Spleen (tissue), 7 donors: ENCODE measurements at regions not wholly inside any gene's neighbourhood (a gene's known extent, or its start where the extent isn't known, plus 50 kb on each side); places are given as distances from the start of the nearest gene placed in this dataset.

ENCODE experiments used
- CTCF ChIP-seq, 11 experiments: fragments of 200-600 bp in 7 of 11; fragments of 450-650 bp in 4 of 11; sonication (generic) in 4 of 11; IDR thresholded peaks in 8 of 11; conservative IDR thresholded peaks in 3 of 11; 1 replicate in 7 of 11; 2 replicates in 4 of 11; pipeline versions ENCODE4 v1.4.0 to v1.8.0; 2016 to 2021; ENCODE audit warnings: antibody characterized with exemption in 11 of 11, inconsistent platforms in 4 of 11, mild to moderate bottlenecking in 1 of 11
- POLR2A ChIP-seq, 3 donors: fragments of 450-650 bp; IDR thresholded peaks; one replicate each; pipeline ENCODE4 v1.5.1; 2017; ENCODE audit warnings: antibody characterized with exemption in 3 of 3, mild to moderate bottlenecking in 1 of 3
- POLR2AphosphoS5 ChIP-seq, 3 donors: sonication (generic); formaldehyde crosslinking; IDR thresholded peaks; one replicate each; pipeline ENCODE4 v1.5.1; 2017; ENCODE audit warnings: antibody characterized with exemption in 3 of 3
- donor health status: DM: no; HTN: no; CAD: no; lungs with moderate emphysema.
- donor health status: DM: no; HTN: no; CAD: no.
- donor health status: DM: no; HTN: no; CAD: no.

DNA sequence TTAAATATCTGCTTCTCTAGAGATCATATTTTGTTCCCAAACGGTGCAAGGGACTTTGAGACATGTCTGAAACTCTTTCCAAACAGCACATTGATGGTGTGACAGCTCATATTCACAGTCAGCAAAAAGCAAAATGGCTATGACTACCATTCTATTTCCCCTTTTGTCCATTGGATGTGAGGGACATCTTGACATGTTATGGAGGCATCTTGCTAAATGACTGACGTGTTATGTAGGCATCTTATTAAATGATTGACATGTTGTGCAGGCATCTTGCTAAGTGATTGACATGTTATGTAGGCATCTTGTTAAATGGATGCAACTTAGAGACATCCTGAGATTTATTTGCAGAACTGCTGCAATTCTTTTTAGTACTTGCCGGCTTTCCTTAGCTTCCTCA lies 255.8 kb downstream of the DLL1 start:
- TF ChIP-seq POLR2A (IDR thresholded peaks at IDR 0.05) (no peak), CTCF (IDR thresholded peaks at IDR 0.05 in 8 of 11, conservative IDR thresholded peaks at IDR 0.05 in 3 of 11) (no peak), POLR2AphosphoS5 (IDR thresholded peaks at IDR 0.05) (no peak)
